ENCODE measurements at regions not wholly inside any gene's neighbourhood (a gene's known extent, or its start where the extent isn't known, plus 50 kb on each side); places are given as distances from the start of the nearest gene placed in this dataset.

- ATAC-seq (no peak), DNase-seq (no peak)
- H3K9me3 ChIP-seq, result no peaks in the 10 kb centered on the region
- H3K4me3 ChIP-seq, result no peak overlapping the region
- no peaks in the 10 kb centered on the region for H3K4me1 ChIP-seq
- TF ChIP-seq POLR2A (IDR thresholded peaks at IDR 0.05), result no peak
- TF ChIP-seq, protein P1, sequence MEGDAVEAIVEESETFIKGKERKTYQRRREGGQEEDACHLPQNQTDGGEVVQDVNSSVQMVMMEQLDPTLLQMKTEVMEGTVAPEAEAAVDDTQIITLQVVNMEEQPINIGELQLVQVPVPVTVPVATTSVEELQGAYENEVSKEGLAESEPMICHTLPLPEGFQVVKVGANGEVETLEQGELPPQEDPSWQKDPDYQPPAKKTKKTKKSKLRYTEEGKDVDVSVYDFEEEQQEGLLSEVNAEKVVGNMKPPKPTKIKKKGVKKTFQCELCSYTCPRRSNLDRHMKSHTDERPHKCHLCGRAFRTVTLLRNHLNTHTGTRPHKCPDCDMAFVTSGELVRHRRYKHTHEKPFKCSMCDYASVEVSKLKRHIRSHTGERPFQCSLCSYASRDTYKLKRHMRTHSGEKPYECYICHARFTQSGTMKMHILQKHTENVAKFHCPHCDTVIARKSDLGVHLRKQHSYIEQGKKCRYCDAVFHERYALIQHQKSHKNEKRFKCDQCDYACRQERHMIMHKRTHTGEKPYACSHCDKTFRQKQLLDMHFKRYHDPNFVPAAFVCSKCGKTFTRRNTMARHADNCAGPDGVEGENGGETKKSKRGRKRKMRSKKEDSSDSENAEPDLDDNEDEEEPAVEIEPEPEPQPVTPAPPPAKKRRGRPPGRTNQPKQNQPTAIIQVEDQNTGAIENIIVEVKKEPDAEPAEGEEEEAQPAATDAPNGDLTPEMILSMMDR (IDR thresholded peaks at IDR 0.05), result no peak
- 38 to 75% methylated on average over 2 of the region's 2 CpGs for WGBS, 2 donors
- intact Hi-C loops (cut with DNase I), result no loop called here
- H3K27ac ChIP-seq, result no peak overlapping the region
- no peaks in the 10 kb centered on the region for H3K27me3 ChIP-seq
- no peaks in the 10 kb centered on the region for H3K36me3 ChIP-seq (replicated peaks in 1 of 2; ENCODE audit: insufficient read depth in 1 of 2, low read depth in 2 of 2)
Observed at GRCh38 chrX:113770806-113771205, 813.1 kb upstream of the HTR2C start.

DNA sequence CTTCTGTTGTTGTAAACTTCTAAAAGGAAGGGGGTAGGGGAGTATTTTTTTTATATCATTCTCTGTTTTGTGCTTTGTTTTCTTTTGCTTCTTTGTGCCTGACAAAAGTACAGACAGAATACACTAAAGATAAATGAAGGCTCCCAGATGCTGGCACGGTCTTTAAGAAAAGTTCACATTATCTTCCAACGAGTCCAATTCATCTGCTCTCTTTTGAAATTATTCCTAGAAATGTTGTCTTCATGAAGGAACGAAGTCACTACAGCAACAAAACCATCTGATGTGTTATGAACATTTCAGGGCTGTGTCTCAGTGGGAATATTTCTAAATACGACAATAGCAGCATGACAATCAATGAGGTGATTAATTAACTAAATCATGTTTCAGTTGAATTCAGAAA lies 813.8 kb upstream of the HTR2C start:
- intact Hi-C loops (cut with DNase I), result no loop called here

GRCh38 chrX:113759422-113759821 lies 824.5 kb upstream of the HTR2C start:
- Histone ChIP-seq H3K4me1 (no peaks in the 10 kb centered on the region), H3K27ac (no peak overlapping the region), H3K36me3 (replicated peaks in 1 of 2; ENCODE audit: insufficient read depth in 1 of 2, low read depth in 2 of 2) (no peaks in the 10 kb centered on the region), H3K4me3 (no peak overlapping the region), H3K27me3 (no peaks in the 10 kb centered on the region), H3K9me3 (no peaks in the 10 kb centered on the region)
- intact Hi-C loops (cut with DNase I), result no loop called here
- no peak for ATAC-seq
- TF ChIP-seq POLR2A (IDR thresholded peaks at IDR 0.05), result no peak
- TF ChIP-seq, protein P1 (IDR thresholded peaks at IDR 0.05), result no peak
- 30 to 38% methylated on average over 2 of the region's 2 CpGs for WGBS, 2 donors
- DNase-seq, result no peak

More for the DNA sequence above, 813.8 kb upstream of the HTR2C start:
- Histone ChIP-seq H3K9me3 (no peaks in the 10 kb centered on the region), H3K36me3 (replicated peaks in 1 of 2; ENCODE audit: insufficient read depth in 1 of 2, low read depth in 2 of 2) (no peaks in the 10 kb centered on the region), H3K4me1 (no peaks in the 10 kb centered on the region), H3K4me3 (no peak overlapping the region), H3K27ac (no peak overlapping the region), H3K27me3 (no peaks in the 10 kb centered on the region)
- WGBS, 2 donors, result 45 to 53% methylated on average over 4 of the region's 4 CpGs
- DNase-seq (no peak), ATAC-seq (no peak)
- no peak for TF ChIP-seq POLR2A (IDR thresholded peaks at IDR 0.05)
- TF ChIP-seq, protein P1 (IDR thresholded peaks at IDR 0.05), result no peak

DNA sequence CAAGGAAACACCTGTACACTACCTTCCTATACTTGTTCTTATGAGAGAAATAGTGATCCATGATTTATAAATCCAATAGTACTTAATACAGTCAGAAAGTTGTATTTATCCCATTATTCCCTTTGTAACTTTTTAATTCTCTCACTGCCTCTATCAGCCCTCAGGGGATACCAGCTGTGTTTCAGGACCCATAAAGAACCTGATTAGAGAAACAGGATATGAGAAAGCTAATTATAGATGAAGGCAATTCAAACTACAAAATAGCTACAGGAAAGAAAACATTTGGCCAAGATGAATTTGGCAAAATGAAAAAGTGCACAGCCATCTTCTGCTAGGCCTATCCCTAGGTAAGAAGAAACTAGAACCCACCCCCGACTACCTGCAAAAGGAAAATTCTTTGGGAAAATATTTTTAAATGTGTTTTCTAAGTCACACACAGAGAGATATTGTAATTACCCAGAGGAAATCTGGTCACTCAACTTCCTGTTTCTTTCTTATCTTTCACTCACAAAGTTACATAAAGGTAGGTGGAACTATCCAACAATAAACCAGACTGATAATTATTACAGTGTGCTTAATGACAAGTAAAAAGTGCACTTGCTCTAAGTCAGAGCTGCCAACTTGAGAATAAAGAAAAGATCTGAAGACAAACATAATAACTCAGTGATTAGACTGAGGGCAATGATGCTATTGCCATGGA lies 836.5 kb upstream of the HTR2C start:
- ATAC-seq, result no peak
- Histone ChIP-seq H3K36me3 (replicated peaks in 1 of 2; ENCODE audit: insufficient read depth in 1 of 2, low read depth in 2 of 2) (no peaks in the 10 kb centered on the region), H3K4me3 (no peak overlapping the region), H3K27me3 (no peaks in the 10 kb centered on the region), H3K9me3 (no peaks in the 10 kb centered on the region), H3K4me1 (no peaks in the 10 kb centered on the region), H3K27ac (no peak overlapping the region)
- TF ChIP-seq POLR2A (IDR thresholded peaks at IDR 0.05), result no peak
- TF ChIP-seq, protein P1 (IDR thresholded peaks at IDR 0.05), result no peak
- DNase-seq, result no peak
- intact Hi-C loops (cut with DNase I), result no loop called here
- WGBS, 2 donors, result 20 to 50% methylated on average over 1 of the region's 1 CpG

- 40 to 43% methylated on average over 1 of the region's 1 CpG for WGBS, 2 donors
- intact Hi-C loops (cut with DNase I), result no loop called here
Observed at GRCh38 chrX:113743069-113743468, 840.8 kb upstream of the HTR2C start.

More at GRCh38 chrX:113743069-113743468, 840.8 kb upstream of the HTR2C start:
- TF ChIP-seq, protein P1 (IDR thresholded peaks at IDR 0.05), result no peak
- no peak for TF ChIP-seq POLR2A (IDR thresholded peaks at IDR 0.05)
- H3K27me3 ChIP-seq, result no peaks in the 10 kb centered on the region
- H3K9me3 ChIP-seq, result no peaks in the 10 kb centered on the region
- ATAC-seq (no peak), DNase-seq (no peak)
- H3K4me3 ChIP-seq, result no peak overlapping the region
- no peaks in the 10 kb centered on the region for H3K4me1 ChIP-seq
- H3K36me3 ChIP-seq (replicated peaks in 1 of 2; ENCODE audit: insufficient read depth in 1 of 2, low read depth in 2 of 2), result no peaks in the 10 kb centered on the region
- no peak overlapping the region for H3K27ac ChIP-seq
